ENCODE measurements at regions not wholly inside any gene's neighbourhood (a gene's known extent, or its start where the extent isn't known, plus 50 kb on each side); places are given as distances from the start of the nearest gene placed in this dataset.

DNA sequence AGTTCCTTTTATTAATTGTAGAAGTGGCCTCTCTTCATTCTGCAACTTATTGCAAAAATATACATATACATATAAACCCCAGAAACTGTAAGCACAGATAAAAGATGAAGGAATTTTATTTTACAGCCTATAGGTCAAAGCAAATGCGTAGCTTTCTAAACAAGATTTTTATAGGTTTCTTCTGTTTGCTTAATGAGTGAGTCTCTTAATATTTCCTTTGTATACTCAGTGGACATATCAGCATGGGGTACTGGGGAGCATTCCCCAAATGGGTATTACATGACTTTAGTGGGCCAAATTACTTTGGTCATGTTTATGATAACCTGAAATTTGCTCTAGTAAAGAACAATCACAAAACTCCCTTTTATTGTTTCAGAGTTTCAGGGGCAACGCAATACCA, 1698.6 kb upstream of the IGFBP7 start:
- no peak overlapping the region for H3K4me3 ChIP-seq (ENCODE audit: low read depth, low read length)
- TF ChIP-seq CTCF (conservative IDR thresholded peaks at IDR 0.05; ENCODE audit: low read depth, low read length) = no peak
- no peak for DNase-seq (ENCODE audit: low read depth)

- no peak for DNase-seq (ENCODE audit: low read depth)
- H3K4me3 ChIP-seq (ENCODE audit: low read depth, low read length) = no peak overlapping the region
- TF ChIP-seq CTCF (conservative IDR thresholded peaks at IDR 0.05; ENCODE audit: low read depth, low read length) = no peak
Measured at GRCh38 chr4:58807843-58808615, 1697.8 kb upstream of the IGFBP7 start.

DNA sequence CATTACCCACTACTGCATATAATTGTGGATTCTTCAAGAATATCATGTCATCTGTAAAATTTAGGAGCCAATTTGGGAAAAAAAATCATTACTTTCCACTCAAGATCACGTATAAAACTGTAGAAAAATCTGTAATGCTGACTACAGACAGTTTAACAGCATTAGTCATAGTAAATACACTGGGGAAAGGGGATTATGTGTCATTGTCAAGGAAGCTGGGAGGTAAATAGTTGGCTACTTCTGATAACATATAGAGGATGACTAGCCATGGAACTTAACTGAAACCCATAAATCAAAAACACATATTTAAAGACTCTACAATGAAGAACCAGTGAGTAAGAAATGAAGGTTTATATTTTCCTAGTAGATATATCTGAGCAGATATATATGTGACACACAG, 1666.4 kb upstream of the IGFBP7 start:
- DNase-seq (ENCODE audit: low read depth) = no peak
- no peak for TF ChIP-seq CTCF (conservative IDR thresholded peaks at IDR 0.05; ENCODE audit: low read depth, low read length)
- H3K4me3 ChIP-seq (ENCODE audit: low read depth, low read length) = no peak overlapping the region

DNA sequence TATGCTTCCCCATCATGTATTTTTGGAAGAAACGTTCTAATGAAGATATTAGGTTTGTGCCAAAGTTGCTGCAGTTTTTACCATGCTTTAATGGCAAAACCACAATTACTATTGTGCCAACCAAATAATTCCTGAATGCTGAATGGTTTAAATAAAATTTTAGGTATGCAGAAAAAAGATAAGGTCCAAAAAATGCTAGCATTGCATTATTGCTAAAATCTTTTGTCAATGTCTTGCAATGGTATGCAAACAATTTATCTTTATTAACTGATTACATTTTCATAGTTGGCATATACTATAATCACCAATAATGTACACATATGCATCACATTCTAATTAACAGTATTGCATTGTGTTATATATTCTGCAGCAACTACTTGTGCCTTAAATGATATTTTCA, 1657.4 kb upstream of the IGFBP7 start:
- DNase-seq (ENCODE audit: low read depth) = no peak
- H3K4me3 ChIP-seq (ENCODE audit: low read depth, low read length) = no peak overlapping the region
- TF ChIP-seq CTCF (conservative IDR thresholded peaks at IDR 0.05; ENCODE audit: low read depth, low read length) = no peak

DNA sequence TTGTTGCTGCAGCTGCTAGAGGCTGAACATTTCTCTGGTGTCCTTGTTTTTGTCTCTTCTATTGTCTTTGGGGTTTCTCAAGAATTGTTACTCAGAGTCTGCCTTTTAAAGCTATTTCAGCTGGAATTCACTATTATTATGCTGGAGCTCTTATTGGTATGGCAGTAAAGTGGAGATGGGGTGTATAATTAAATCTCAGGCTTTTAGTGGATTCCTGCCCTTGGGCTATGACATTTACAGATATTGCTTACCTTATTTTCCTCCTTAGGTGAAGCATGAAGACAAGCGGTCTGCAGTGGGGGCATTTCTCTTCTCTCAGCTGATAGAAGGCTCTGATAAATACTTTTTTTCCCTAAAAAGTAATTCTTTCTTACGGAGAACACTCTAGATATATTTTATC, 1656.6 kb upstream of the IGFBP7 start:
- no peak for TF ChIP-seq CTCF (conservative IDR thresholded peaks at IDR 0.05; ENCODE audit: low read depth, low read length)
- H3K4me3 ChIP-seq (ENCODE audit: low read depth, low read length) = no peak overlapping the region
- DNase-seq (ENCODE audit: low read depth) = no peak

DNA sequence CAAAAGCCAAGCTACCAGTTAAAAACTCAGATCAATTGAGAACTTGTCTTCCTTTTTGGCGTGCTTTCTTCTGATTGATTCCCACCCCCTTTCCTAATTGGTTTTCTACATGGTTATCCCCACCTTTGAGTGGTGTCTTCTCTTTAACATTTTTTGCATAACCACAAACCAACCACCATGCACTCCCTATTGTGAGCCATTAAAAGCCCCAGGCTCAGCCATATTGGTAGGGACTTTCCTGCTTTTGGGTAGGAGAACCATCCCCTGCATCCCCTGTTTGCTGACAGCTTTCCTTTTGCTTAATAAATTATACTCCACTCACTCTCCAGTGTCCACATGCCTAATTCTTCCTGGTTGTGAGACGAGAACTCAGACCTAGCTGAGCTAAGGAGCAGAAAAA, 1651.4 kb upstream of the IGFBP7 start:
- no peak overlapping the region for H3K4me3 ChIP-seq (ENCODE audit: low read depth, low read length)
- no peak for TF ChIP-seq CTCF (conservative IDR thresholded peaks at IDR 0.05; ENCODE audit: low read depth, low read length)
- no peak for DNase-seq (ENCODE audit: low read depth)

- H3K4me3 ChIP-seq (ENCODE audit: low read depth, low read length) = no peak overlapping the region
- no peak for TF ChIP-seq CTCF (conservative IDR thresholded peaks at IDR 0.05; ENCODE audit: low read depth, low read length)
- DNase-seq (ENCODE audit: low read depth) = no peak
Measured at GRCh38 chr4:58760737-58761136, 1650.6 kb upstream of the IGFBP7 start.
